ENCODE measurements at regions not wholly inside any gene's neighbourhood (a gene's known extent, or its start where the extent isn't known, plus 50 kb on each side); places are given as distances from the start of the nearest gene placed in this dataset.

- Histone ChIP-seq H3K27ac (no peak overlapping the region), H3K4me1 (no peaks in the 10 kb centered on the region), H3K4me3 (no peak overlapping the region), H3K27me3 (no peaks in the 10 kb centered on the region), H3K36me3 (no peaks in the 10 kb centered on the region), H3K9me3 (peaks cover 0 to 2% (median 0%) of the 10 kb centered on the region in 4 donors)
- no peak for DNase-seq (ENCODE audit: low spot score in 2 of 2)
- TF ChIP-seq EP300 (IDR thresholded peaks at IDR 0.05) (no peak), CTCF (IDR thresholded peaks at IDR 0.05) (no peak), POLR2A (IDR thresholded peaks at IDR 0.05) (no peak)
Observed at GRCh38 chr20:6305536-6305935, 182.7 kb upstream of the FERMT1 start.

DNA sequence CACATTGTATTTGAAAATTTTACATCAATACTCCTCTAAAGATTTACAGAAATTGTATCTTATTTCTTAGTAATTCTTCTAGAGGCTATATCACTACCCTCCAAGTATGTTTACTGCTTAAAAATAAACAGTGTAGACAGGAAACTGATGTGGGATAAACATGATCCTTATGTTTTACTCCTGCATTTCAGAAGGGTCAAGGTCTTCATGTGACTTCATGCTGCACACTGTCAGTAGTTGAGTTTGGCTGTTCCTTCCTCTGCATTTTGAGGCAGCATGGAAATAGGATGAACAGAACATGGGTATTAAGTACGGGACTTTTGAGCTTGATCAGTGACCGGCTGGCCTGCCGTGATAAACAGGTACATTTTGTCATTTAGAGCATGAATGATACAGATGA, 179.2 kb upstream of the FERMT1 start:
- WGBS, 2 donors = 89% methylated on average over 3 of the region's 3 CpGs
- H3K4me1 ChIP-seq = no peaks in the 10 kb centered on the region
- no peaks in the 10 kb centered on the region for H3K36me3 ChIP-seq
- no peaks in the 10 kb centered on the region for H3K9me3 ChIP-seq
- no peak overlapping the region for H3K27ac ChIP-seq
- TF ChIP-seq CTCF (IDR thresholded peaks at IDR 0.05) = no peak
- no peak for TF ChIP-seq EP300 (IDR thresholded peaks at IDR 0.05)
- TF ChIP-seq POLR2A (IDR thresholded peaks at IDR 0.05) = no peak
- no peak overlapping the region for H3K4me3 ChIP-seq
- no peaks in the 10 kb centered on the region for H3K27me3 ChIP-seq
- no peak for DNase-seq (ENCODE audit: low spot score in 2 of 2)

DNA sequence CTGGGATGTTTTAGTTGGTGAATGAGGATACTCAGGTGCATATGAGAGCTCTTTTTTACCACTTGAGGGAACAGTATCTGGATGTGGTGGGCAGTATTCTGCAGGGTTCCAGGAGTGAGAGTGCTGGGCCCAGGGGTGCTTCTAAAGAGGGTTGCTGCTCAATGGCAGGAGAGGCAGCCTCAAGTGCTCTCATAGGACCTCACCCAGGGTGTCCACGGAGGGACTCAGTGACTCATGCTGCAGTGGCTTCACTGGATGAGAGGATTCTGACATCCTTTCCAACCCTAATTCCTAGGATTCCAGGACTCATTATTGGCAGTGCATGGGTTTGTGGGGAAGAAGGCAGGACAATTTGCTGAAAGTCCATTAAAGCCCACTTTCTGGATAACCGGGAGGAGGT, 176.6 kb upstream of the FERMT1 start:
- Histone ChIP-seq H3K27ac (no peak overlapping the region), H3K9me3 (no peaks in the 10 kb centered on the region)
- TF ChIP-seq EP300 (IDR thresholded peaks at IDR 0.05) (no peak), CTCF (IDR thresholded peaks at IDR 0.05) (no peak), POLR2A (IDR thresholded peaks at IDR 0.05) (no peak)

GRCh38 chr20:6298049-6298448, 175.2 kb upstream of the FERMT1 start:
- no peak for DNase-seq (ENCODE audit: low spot score in 2 of 2)
- H3K27me3 ChIP-seq = no peaks in the 10 kb centered on the region
- no peaks in the 10 kb centered on the region for H3K36me3 ChIP-seq
- TF ChIP-seq POLR2A (IDR thresholded peaks at IDR 0.05) = no peak
- TF ChIP-seq CTCF (IDR thresholded peaks at IDR 0.05) = no peak
- no peak for TF ChIP-seq EP300 (IDR thresholded peaks at IDR 0.05)
- H3K27ac ChIP-seq = no peak overlapping the region
- H3K9me3 ChIP-seq = no peaks in the 10 kb centered on the region
- H3K4me1 ChIP-seq = no peaks in the 10 kb centered on the region
- 84 to 85% methylated on average over 7 of the region's 7 CpGs for WGBS, 2 donors
- H3K4me3 ChIP-seq = no peak overlapping the region

More for the DNA sequence above, 176.6 kb upstream of the FERMT1 start:
- Histone ChIP-seq H3K36me3 (no peaks in the 10 kb centered on the region), H3K4me3 (no peak overlapping the region), H3K27me3 (no peaks in the 10 kb centered on the region), H3K4me1 (no peaks in the 10 kb centered on the region)
- 79 to 86% methylated on average over 2 of the region's 2 CpGs for WGBS, 2 donors
- DNase-seq (ENCODE audit: low spot score in 2 of 2) = no peak

GRCh38 chr20:6295867-6296256, 173.0 kb upstream of the FERMT1 start:
- no peaks in the 10 kb centered on the region for H3K27me3 ChIP-seq
- no peak for DNase-seq (ENCODE audit: low spot score in 2 of 2)
- H3K4me1 ChIP-seq = no peaks in the 10 kb centered on the region
- H3K4me3 ChIP-seq = no peak overlapping the region
- no peaks in the 10 kb centered on the region for H3K36me3 ChIP-seq
- TF ChIP-seq POLR2A (IDR thresholded peaks at IDR 0.05) = no peak
- TF ChIP-seq EP300 (IDR thresholded peaks at IDR 0.05) = no peak
- no peak for TF ChIP-seq CTCF (IDR thresholded peaks at IDR 0.05)
- no peaks in the 10 kb centered on the region for H3K9me3 ChIP-seq
- no peak overlapping the region for H3K27ac ChIP-seq
